ENCODE measurements at regions not wholly inside any gene's neighbourhood (a gene's known extent, or its start where the extent isn't known, plus 50 kb on each side); places are given as distances from the start of the nearest gene placed in this dataset.

- TF ChIP-seq POLR2AphosphoS5 (IDR thresholded peaks at IDR 0.05; ENCODE audit: low read depth) = no peak
- no peak for TF ChIP-seq CTCF (IDR thresholded peaks at IDR 0.05; ENCODE audit: insufficient read depth, low read length)
- no peak for TF ChIP-seq REST (IDR thresholded peaks at IDR 0.05; ENCODE audit: insufficient replicate concordance, low read depth)
- TF ChIP-seq SPI1 (IDR thresholded peaks at IDR 0.05; ENCODE audit: borderline replicate concordance, low read depth) = no peak
These were observed 252.1 kb upstream of the TMEM229A start for GRCh38 chr7:124284937-124285336.

Data from HL-60 (cell line).